NT2/D1 (cell line): ENCODE measurements at regions not wholly inside any gene's neighbourhood (a gene's known extent, or its start where the extent isn't known, plus 50 kb on each side); places are given as distances from the start of the nearest gene placed in this dataset.

Source experiments
- DNase-seq: peaks from one replicate; pipeline ENCODE4 v3.0.0-alpha.2; 2011; ENCODE audit warnings: low read depth, low spot score
- H3K27me3 ChIP-seq: 2 replicates; pipeline ENCODE4 v1.6.0; 2011; ENCODE audit warnings: mild to moderate bottlenecking; ENCODE audit not compliant: insufficient read length, insufficient read depth
- H3K36me3 ChIP-seq: 2 replicates; pipeline ENCODE4 v1.6.1; 2011; ENCODE audit warnings: mild to moderate bottlenecking, low read length, mixed read lengths; ENCODE audit not compliant: insufficient read depth, insufficient read length
- H3K4me1 ChIP-seq: 2 replicates; pipeline ENCODE4 v1.5.1; 2011; ENCODE audit not compliant: insufficient read depth, insufficient read length
- H3K4me3 ChIP-seq: 2 replicates; pipeline ENCODE4 v1.5.1; 2011; ENCODE audit warnings: low read depth; ENCODE audit not compliant: insufficient read length
- H3K9ac ChIP-seq: 2 replicates; pipeline ENCODE4 v1.6.0; 2011; ENCODE audit warnings: low read depth; ENCODE audit not compliant: insufficient read length
- H3K9me3 ChIP-seq: 2 replicates; pipeline ENCODE4 v1.5.1; 2011; ENCODE audit warnings: mild to moderate bottlenecking, low read length; ENCODE audit not compliant: insufficient read depth
- SUZ12 ChIP-seq: IDR thresholded peaks from 2 replicates; pipeline ENCODE4 v1.6.1; 2011; ENCODE audit not compliant: insufficient read length, insufficient read depth; ENCODE audit errors: extremely low read depth
- YY1 ChIP-seq: IDR thresholded peaks from 2 replicates; pipeline ENCODE4 v1.6.1; 2011; ENCODE audit not compliant: insufficient read length, insufficient read depth
- ZNF274 ChIP-seq: IDR thresholded peaks from 2 replicates; pipeline ENCODE4 v1.6.1; 2011; ENCODE audit warnings: mild to moderate bottlenecking, low read depth, low read length

GRCh38 chr15:67892559-67893377 lies 52.9 kb upstream of the RNU6-1 start:
- no peak overlapping the region for H3K9ac ChIP-seq
- no peak for DNase-seq
- no peaks in the 10 kb centered on the region for H3K36me3 ChIP-seq
- no peak for TF ChIP-seq YY1
- TF ChIP-seq SUZ12, result no peak
- H3K9me3 ChIP-seq, result peaks cover 30% of the 10 kb centered on the region
- H3K27me3 ChIP-seq, result no peaks in the 10 kb centered on the region
- H3K4me3 ChIP-seq, result no peak overlapping the region
- peaks cover 2% of the 10 kb centered on the region for H3K4me1 ChIP-seq

- H3K9ac ChIP-seq, result no peak overlapping the region
- TF ChIP-seq YY1 (no peak), ZNF274 (no peak), SUZ12 (no peak)
These were observed 55.4 kb upstream of the RNU6-1 start for GRCh38 chr15:67895237-67895636.

GRCh38 chr15:67897646-67898339 lies 57.9 kb upstream of the RNU6-1 start:
- TF ChIP-seq YY1 (no peak), SUZ12 (no peak), ZNF274 (no peak)
- H3K9me3 ChIP-seq, result peaks cover 16% of the 10 kb centered on the region
- no peaks in the 10 kb centered on the region for H3K27me3 ChIP-seq
- H3K4me1 ChIP-seq, result peaks cover 4% of the 10 kb centered on the region
- H3K4me3 ChIP-seq, result no peak overlapping the region
- H3K9ac ChIP-seq, result no peak overlapping the region
- DNase-seq, result no peak
- no peaks in the 10 kb centered on the region for H3K36me3 ChIP-seq

More at GRCh38 chr15:67895237-67895636, 55.4 kb upstream of the RNU6-1 start:
- H3K9me3 ChIP-seq, result peaks cover 22% of the 10 kb centered on the region
- no peak for DNase-seq
- H3K4me1 ChIP-seq, result peaks cover 4% of the 10 kb centered on the region
- H3K36me3 ChIP-seq, result no peaks in the 10 kb centered on the region
- H3K4me3 ChIP-seq, result no peak overlapping the region
- no peaks in the 10 kb centered on the region for H3K27me3 ChIP-seq

- no peaks in the 10 kb centered on the region for H3K36me3 ChIP-seq
- TF ChIP-seq ZNF274 (no peak), SUZ12 (no peak), YY1 (no peak)
- no peak for DNase-seq
- peaks cover 28% of the 10 kb centered on the region for H3K9me3 ChIP-seq
- no peak overlapping the region for H3K4me3 ChIP-seq
- no peaks in the 10 kb centered on the region for H3K27me3 ChIP-seq
- H3K9ac ChIP-seq, result no peak overlapping the region
- H3K4me1 ChIP-seq, result peaks cover 4% of the 10 kb centered on the region
These were observed 59.9 kb upstream of the RNU6-1 start for GRCh38 chr15:67899596-67900283.

- Histone ChIP-seq H3K27me3 (no peaks in the 10 kb centered on the region), H3K36me3 (no peaks in the 10 kb centered on the region), H3K4me3 (no peak overlapping the region), H3K4me1 (peaks cover 4% of the 10 kb centered on the region), H3K9me3 (peaks cover 18% of the 10 kb centered on the region; the same call in 1 of the 2 replicates), H3K9ac (no peak overlapping the region)
- no peak for DNase-seq
- no peak for TF ChIP-seq ZNF274
- TF ChIP-seq SUZ12, result no peak
- TF ChIP-seq YY1, result no peak
These were observed 60.8 kb upstream of the RNU6-1 start for GRCh38 chr15:67900621-67901147.

GRCh38 chr15:67901922-67902321 lies 62.1 kb upstream of the RNU6-1 start:
- H3K36me3 ChIP-seq, result no peaks in the 10 kb centered on the region
- TF ChIP-seq SUZ12 (no peak), ZNF274 (no peak), YY1 (no peak)
- H3K9me3 ChIP-seq, result peaks cover 15% of the 10 kb centered on the region; the same call in 1 of the 2 replicates
- no peaks in the 10 kb centered on the region for H3K27me3 ChIP-seq
- peaks cover 4% of the 10 kb centered on the region for H3K4me1 ChIP-seq
- H3K9ac ChIP-seq, result no peak overlapping the region
- H3K4me3 ChIP-seq, result no peak overlapping the region
- no peak for DNase-seq

GRCh38 chr15:67902579-67903009 lies 62.7 kb upstream of the RNU6-1 start:
- TF ChIP-seq YY1, result no peak
- TF ChIP-seq ZNF274, result no peak
- TF ChIP-seq SUZ12, result no peak
- no peak for DNase-seq
- H3K9ac ChIP-seq, result no peak overlapping the region
- H3K9me3 ChIP-seq, result peaks cover 15% of the 10 kb centered on the region; the same call in 1 of the 2 replicates
- H3K36me3 ChIP-seq, result no peaks in the 10 kb centered on the region
- H3K4me3 ChIP-seq, result no peak overlapping the region
- no peaks in the 10 kb centered on the region for H3K27me3 ChIP-seq
- peaks cover 3% of the 10 kb centered on the region for H3K4me1 ChIP-seq
